ENCODE measurements at regions not wholly inside any gene's neighbourhood (a gene's known extent, or its start where the extent isn't known, plus 50 kb on each side); places are given as distances from the start of the nearest gene placed in this dataset.

DNA sequence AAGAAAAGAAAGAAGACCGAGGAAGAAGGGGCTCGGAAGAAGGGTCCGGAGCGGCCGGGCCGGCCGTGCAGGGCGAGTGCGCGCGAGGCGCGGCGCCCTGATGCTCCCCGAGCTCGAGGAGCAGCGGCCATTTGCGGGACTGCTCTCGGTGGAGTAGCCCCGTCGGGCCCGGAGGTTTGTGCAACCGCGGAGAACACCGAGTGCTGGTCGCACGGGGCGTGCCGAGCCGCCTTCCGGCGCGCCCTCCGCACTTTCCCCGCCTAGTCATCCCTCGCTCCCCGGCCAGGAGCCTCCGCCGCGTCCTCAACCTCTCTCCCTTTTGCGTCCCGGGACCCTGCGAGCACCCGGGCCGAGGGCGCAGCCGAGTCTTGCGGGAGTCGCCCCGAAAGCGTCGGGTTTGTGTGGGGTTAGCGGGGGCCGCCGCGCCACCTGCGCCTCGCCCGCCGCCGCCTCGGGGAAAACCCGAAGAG, 127.4 kb downstream of the LAS1L start:
- no peaks in the 10 kb centered on the region for H3K36me3 ChIP-seq (replicated peaks in 1 of 2; ENCODE audit: control insufficient read depth in 1 of 2, insufficient read depth in 2 of 2, low read length in 1 of 2)
- no peaks in the 10 kb centered on the region for H4K20me1 ChIP-seq (ENCODE audit: insufficient read depth)
- no peaks in the 10 kb centered on the region for H3F3A ChIP-seq (replicated peaks; ENCODE audit: insufficient read depth)
- no peak overlapping the region for H3K4me2 ChIP-seq
- H3K27me3 ChIP-seq (ENCODE audit: insufficient read depth): no peaks in the 10 kb centered on the region
- WGBS (ENCODE audit: low lambda C conversion rate): 43% methylated on average over 26 of the region's 63 CpGs
- no peak for DNase-seq
- H3K79me2 ChIP-seq (ENCODE audit: insufficient read depth): no peaks in the 10 kb centered on the region
- H3K9me3 ChIP-seq: no peaks in the 10 kb centered on the region
- ChIA-PET POLR2A (no interaction called here), CTCF (no interaction called here)
- no peak overlapping the region for H3K9ac ChIP-seq
- H3K4me1 ChIP-seq (ENCODE audit: control insufficient read depth in 1 of 2, insufficient read depth in 2 of 2, low read depth in 1 of 2, low read length in 1 of 2): no peaks in the 10 kb centered on the region
- no peak overlapping the region for H2AFZ ChIP-seq (ENCODE audit: low read depth)
- TF ChIP-seq, protein P1, sequence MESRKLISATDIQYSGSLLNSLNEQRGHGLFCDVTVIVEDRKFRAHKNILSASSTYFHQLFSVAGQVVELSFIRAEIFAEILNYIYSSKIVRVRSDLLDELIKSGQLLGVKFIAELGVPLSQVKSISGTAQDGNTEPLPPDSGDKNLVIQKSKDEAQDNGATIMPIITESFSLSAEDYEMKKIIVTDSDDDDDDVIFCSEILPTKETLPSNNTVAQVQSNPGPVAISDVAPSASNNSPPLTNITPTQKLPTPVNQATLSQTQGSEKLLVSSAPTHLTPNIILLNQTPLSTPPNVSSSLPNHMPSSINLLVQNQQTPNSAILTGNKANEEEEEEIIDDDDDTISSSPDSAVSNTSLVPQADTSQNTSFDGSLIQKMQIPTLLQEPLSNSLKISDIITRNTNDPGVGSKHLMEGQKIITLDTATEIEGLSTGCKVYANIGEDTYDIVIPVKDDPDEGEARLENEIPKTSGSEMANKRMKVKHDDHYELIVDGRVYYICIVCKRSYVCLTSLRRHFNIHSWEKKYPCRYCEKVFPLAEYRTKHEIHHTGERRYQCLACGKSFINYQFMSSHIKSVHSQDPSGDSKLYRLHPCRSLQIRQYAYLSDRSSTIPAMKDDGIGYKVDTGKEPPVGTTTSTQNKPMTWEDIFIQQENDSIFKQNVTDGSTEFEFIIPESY (IDR thresholded peaks at IDR 0.05; ENCODE audit: borderline replicate concordance, low read depth): no peak
- TF ChIP-seq ELF1 (IDR thresholded peaks at IDR 0.05) (no peak), MXI1 (IDR thresholded peaks at IDR 0.05; ENCODE audit: low read depth, low read length) (no peak), SIN3A (IDR thresholded peaks at IDR 0.05; ENCODE audit: borderline replicate concordance, low read depth, low read length) (no peak), FOSL2 (IDR thresholded peaks at IDR 0.05; ENCODE audit: borderline replicate concordance, low read depth) (no peak), RXRA (IDR thresholded peaks at IDR 0.05; ENCODE audit: borderline replicate concordance, low read depth) (no peak), TCF12 (IDR thresholded peaks at IDR 0.05) (no peak), MEF2A (IDR thresholded peaks at IDR 0.05; ENCODE audit: borderline replicate concordance, low read depth) (no peak), NFIC (IDR thresholded peaks at IDR 0.05; ENCODE audit: borderline replicate concordance) (no peak)
- TF ChIP-seq, protein P2, sequence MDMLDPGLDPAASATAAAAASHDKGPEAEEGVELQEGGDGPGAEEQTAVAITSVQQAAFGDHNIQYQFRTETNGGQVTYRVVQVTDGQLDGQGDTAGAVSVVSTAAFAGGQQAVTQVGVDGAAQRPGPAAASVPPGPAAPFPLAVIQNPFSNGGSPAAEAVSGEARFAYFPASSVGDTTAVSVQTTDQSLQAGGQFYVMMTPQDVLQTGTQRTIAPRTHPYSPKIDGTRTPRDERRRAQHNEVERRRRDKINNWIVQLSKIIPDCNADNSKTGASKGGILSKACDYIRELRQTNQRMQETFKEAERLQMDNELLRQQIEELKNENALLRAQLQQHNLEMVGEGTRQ (IDR thresholded peaks at IDR 0.05; ENCODE audit: borderline replicate concordance, low read depth, low read length): no peak
- TF ChIP-seq, protein P3, sequence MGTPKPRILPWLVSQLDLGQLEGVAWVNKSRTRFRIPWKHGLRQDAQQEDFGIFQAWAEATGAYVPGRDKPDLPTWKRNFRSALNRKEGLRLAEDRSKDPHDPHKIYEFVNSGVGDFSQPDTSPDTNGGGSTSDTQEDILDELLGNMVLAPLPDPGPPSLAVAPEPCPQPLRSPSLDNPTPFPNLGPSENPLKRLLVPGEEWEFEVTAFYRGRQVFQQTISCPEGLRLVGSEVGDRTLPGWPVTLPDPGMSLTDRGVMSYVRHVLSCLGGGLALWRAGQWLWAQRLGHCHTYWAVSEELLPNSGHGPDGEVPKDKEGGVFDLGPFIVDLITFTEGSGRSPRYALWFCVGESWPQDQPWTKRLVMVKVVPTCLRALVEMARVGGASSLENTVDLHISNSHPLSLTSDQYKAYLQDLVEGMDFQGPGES (IDR thresholded peaks at IDR 0.05; ENCODE audit: low read depth, low read length): no peak
- H3K9me2 ChIP-seq: no peaks in the 10 kb centered on the region
- H3K4me3 ChIP-seq (ENCODE audit: low read depth in 2 of 2, low read length in 1 of 2): no peak overlapping the region
- no peak overlapping the region for H3K27ac ChIP-seq (ENCODE audit: low read depth in 2 of 2, low read length in 1 of 2)

DNA sequence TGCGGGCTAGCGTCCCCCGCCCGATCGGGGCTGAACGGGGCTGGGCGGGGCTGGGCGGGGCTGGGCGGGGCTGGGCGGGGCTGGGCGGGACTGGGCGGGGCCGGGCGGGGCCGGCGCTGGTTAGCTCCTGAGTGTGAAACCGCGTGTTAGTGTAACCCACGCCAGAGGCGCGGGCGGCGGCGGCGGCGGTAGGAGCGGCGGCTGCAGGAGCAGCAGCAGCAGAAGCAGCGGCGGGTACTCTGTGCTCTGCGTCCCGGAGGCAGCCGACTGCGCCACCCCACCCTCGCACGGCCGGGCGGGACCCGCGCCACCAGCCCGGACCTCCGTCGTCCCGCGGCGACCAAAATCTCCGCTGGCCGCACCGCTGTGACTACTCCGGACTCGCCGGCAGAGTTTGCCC, 128.1 kb downstream of the LAS1L start:
- no peak overlapping the region for H3K27ac ChIP-seq (ENCODE audit: low read depth in 2 of 2, low read length in 1 of 2)
- no peak overlapping the region for H2AFZ ChIP-seq (ENCODE audit: low read depth)
- H3K9me3 ChIP-seq: no peaks in the 10 kb centered on the region
- WGBS (ENCODE audit: low lambda C conversion rate): 25% methylated on average over 26 of the region's 52 CpGs
- H3K9me2 ChIP-seq: no peaks in the 10 kb centered on the region
- DNase-seq: no peak
- no peak overlapping the region for H3K9ac ChIP-seq
- no peaks in the 10 kb centered on the region for H3F3A ChIP-seq (replicated peaks; ENCODE audit: insufficient read depth)
- H4K20me1 ChIP-seq (ENCODE audit: insufficient read depth): no peaks in the 10 kb centered on the region
- H3K4me1 ChIP-seq (ENCODE audit: control insufficient read depth in 1 of 2, insufficient read depth in 2 of 2, low read depth in 1 of 2, low read length in 1 of 2): no peaks in the 10 kb centered on the region
- CTCF ChIA-PET: no interaction called here
- no peak overlapping the region for H3K4me3 ChIP-seq (ENCODE audit: low read depth in 2 of 2, low read length in 1 of 2)
- no peaks in the 10 kb centered on the region for H3K79me2 ChIP-seq (ENCODE audit: insufficient read depth)
- H3K4me2 ChIP-seq: no peak overlapping the region
- no peaks in the 10 kb centered on the region for H3K36me3 ChIP-seq (replicated peaks in 1 of 2; ENCODE audit: control insufficient read depth in 1 of 2, insufficient read depth in 2 of 2, low read length in 1 of 2)
- H3K27me3 ChIP-seq (ENCODE audit: insufficient read depth): no peaks in the 10 kb centered on the region
- POLR2A ChIA-PET: no interaction called here
- TF ChIP-seq, protein P4, sequence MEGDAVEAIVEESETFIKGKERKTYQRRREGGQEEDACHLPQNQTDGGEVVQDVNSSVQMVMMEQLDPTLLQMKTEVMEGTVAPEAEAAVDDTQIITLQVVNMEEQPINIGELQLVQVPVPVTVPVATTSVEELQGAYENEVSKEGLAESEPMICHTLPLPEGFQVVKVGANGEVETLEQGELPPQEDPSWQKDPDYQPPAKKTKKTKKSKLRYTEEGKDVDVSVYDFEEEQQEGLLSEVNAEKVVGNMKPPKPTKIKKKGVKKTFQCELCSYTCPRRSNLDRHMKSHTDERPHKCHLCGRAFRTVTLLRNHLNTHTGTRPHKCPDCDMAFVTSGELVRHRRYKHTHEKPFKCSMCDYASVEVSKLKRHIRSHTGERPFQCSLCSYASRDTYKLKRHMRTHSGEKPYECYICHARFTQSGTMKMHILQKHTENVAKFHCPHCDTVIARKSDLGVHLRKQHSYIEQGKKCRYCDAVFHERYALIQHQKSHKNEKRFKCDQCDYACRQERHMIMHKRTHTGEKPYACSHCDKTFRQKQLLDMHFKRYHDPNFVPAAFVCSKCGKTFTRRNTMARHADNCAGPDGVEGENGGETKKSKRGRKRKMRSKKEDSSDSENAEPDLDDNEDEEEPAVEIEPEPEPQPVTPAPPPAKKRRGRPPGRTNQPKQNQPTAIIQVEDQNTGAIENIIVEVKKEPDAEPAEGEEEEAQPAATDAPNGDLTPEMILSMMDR (IDR thresholded peaks at IDR 0.05): no peak
- no peak for TF ChIP-seq GABPA (IDR thresholded peaks at IDR 0.05; ENCODE audit: low read depth)
- TF ChIP-seq GATA2 (CRISPR knock-in tag; IDR thresholded peaks at IDR 0.05): no peak
- TF ChIP-seq, protein P2 (IDR thresholded peaks at IDR 0.05; ENCODE audit: borderline replicate concordance, low read depth, low read length): no peak
- TF ChIP-seq NFIC (IDR thresholded peaks at IDR 0.05; ENCODE audit: borderline replicate concordance): no peak
- TF ChIP-seq NRF1 (IDR thresholded peaks at IDR 0.05; ENCODE audit: low read depth, low read length): no peak
- no peak for TF ChIP-seq SMC3 (IDR thresholded peaks at IDR 0.05; ENCODE audit: low read depth, low read length)
- no peak for TF ChIP-seq JUND (IDR thresholded peaks at IDR 0.05)
- TF ChIP-seq, protein P3 (IDR thresholded peaks at IDR 0.05; ENCODE audit: low read depth, low read length): no peak
- TF ChIP-seq RFX5 (IDR thresholded peaks at IDR 0.05; ENCODE audit: low read length): no peak
- no peak for TF ChIP-seq RXRA (IDR thresholded peaks at IDR 0.05; ENCODE audit: borderline replicate concordance, low read depth)
